ENCODE measurements at regions not wholly inside any gene's neighbourhood (a gene's known extent, or its start where the extent isn't known, plus 50 kb on each side); places are given as distances from the start of the nearest gene placed in this dataset.

DNA sequence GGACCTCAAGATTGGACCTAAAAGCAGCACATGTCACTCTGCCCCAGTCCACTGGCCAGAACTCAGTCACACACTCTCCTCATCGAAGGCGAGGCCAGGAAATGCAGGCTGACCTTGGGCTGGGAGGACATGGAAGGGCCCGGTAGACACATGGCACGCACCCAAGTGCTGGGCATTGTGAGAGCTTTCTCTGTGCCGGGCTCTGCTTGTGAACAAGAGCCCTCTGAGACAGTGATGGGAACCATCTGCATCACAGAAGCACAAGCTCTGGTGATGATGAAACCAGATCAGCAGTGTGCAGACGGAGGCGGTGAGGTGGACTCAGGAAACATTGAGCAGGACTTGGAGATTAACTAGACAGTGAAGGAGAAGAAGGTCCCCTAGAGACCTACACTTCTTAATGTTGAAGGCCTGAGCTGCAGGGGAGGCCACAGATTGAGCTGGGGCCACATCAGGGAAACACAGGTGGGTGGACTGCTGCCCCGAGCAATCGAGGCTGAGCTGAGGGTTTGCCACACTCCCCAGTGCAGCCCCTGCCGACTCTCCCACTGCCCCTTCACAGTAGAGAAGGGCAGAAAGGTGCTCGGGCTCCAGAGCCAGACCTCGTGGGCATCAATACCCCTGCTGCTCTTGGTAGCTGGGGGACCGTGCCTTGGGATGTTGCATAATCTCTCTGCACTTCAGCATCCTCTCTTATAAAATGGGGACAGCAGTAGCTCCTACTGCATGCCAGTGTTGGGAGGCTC, 1460.5 kb downstream of the TBC1D22A start (continued):
- TF ChIP-seq STAG1 (CRISPR knock-in tag; IDR thresholded peaks at IDR 0.05) (no peak), ZNF547 (CRISPR knock-in tag; IDR thresholded peaks at IDR 0.05) (no peak), ZNF569 (CRISPR knock-in tag; IDR thresholded peaks at IDR 0.05; ENCODE audit: borderline replicate concordance) (no peak), DR1 (CRISPR knock-in tag; IDR thresholded peaks at IDR 0.05) (no peak), FOXC1 (CRISPR knock-in tag; IDR thresholded peaks at IDR 0.05; ENCODE audit: borderline replicate concordance) (no peak)

- ChIA-PET CTCF (ENCODE audit: low intra/inter-chr PET ratio, low total read pairs) (no interaction called here), POLR2A (no interaction called here)
- no peaks in the 10 kb centered on the region for H3K4me1 ChIP-seq (ENCODE audit: insufficient read depth, low read length)
- H3K36me3 ChIP-seq (replicated peaks in 1 of 2; ENCODE audit: control insufficient read depth in 1 of 2, insufficient read depth in 2 of 2, low read length in 2 of 2) = no peaks in the 10 kb centered on the region
- intact Hi-C loops (cut with micrococcal nuclease; ENCODE audit: unreplicated experiment) (no loop called here), in situ Hi-C loops (cut with HindIII; ENCODE audit: extremely low pct_ligation_motif_present, low pct_unique_long_range_greater_than_20kb) (no loop called here)
- FAIRE-seq (no peak), DNase-seq (ENCODE audit: low spot score) (no peak), ATAC-seq (no peak)
- no TSS peak for BruUV-seq (replicated peaks)
- H3K9ac ChIP-seq (ENCODE audit: insufficient read depth, low read depth, low read length) = no peak overlapping the region
- H3K4me3 ChIP-seq (replicated peaks in 1 of 3; ENCODE audit: insufficient read depth in 1 of 3, low read depth in 2 of 3, low read length in 3 of 3) = no peak overlapping the region
- no peaks in the 10 kb centered on the region for H3K9me3 ChIP-seq (ENCODE audit: low read length)
- no peaks in the 10 kb centered on the region for H4K20me1 ChIP-seq (ENCODE audit: insufficient read depth, low read length)
- H3K79me2 ChIP-seq (ENCODE audit: insufficient read depth, low read length) = no peaks in the 10 kb centered on the region
- 0% methylated on average over 7 of the region's 7 CpGs for WGBS (ENCODE audit: low lambda C conversion rate)
- H3K27ac ChIP-seq (ENCODE audit: extremely low read length, insufficient read depth, low read length) = no peak overlapping the region
- no peak overlapping the region for H3K4me2 ChIP-seq (ENCODE audit: low read depth, low read length)
- H3K27me3 ChIP-seq (ENCODE audit: control insufficient read depth in 1 of 2, insufficient read depth in 2 of 2, low read length in 2 of 2) = peaks cover 0 to 7% of the 10 kb centered on the region in 2 experiments; a peak in 1 of 5 replicates
- H2AFZ ChIP-seq (ENCODE audit: low read length) = no peak overlapping the region
- TF ChIP-seq ZNF766 (CRISPR knock-in tag; IDR thresholded peaks at IDR 0.05; ENCODE audit: borderline replicate concordance) = no peak
- TF ChIP-seq DPF2 (CRISPR knock-in tag; IDR thresholded peaks at IDR 0.05; ENCODE audit: borderline replicate concordance, low read depth) = no peak
- TF ChIP-seq PRDM4 (CRISPR knock-in tag; IDR thresholded peaks at IDR 0.05; ENCODE audit: borderline replicate concordance) = no peak
- no peak for TF ChIP-seq RXRB (CRISPR knock-in tag; IDR thresholded peaks at IDR 0.05; ENCODE audit: borderline replicate concordance)
- TF ChIP-seq ZFY (CRISPR knock-in tag; IDR thresholded peaks at IDR 0.05) = no peak
- TF ChIP-seq ZNF850 (CRISPR knock-in tag; conservative IDR thresholded peaks at IDR 0.05) = no peak
- TF ChIP-seq, protein P1, sequence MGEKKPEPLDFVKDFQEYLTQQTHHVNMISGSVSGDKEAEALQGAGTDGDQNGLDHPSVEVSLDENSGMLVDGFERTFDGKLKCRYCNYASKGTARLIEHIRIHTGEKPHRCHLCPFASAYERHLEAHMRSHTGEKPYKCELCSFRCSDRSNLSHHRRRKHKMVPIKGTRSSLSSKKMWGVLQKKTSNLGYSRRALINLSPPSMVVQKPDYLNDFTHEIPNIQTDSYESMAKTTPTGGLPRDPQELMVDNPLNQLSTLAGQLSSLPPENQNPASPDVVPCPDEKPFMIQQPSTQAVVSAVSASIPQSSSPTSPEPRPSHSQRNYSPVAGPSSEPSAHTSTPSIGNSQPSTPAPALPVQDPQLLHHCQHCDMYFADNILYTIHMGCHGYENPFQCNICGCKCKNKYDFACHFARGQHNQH (CRISPR knock-in tag; IDR thresholded peaks at IDR 0.05) = no peak
- no peak for TF ChIP-seq GMEB2 (CRISPR knock-in tag; IDR thresholded peaks at IDR 0.05; ENCODE audit: low read depth)
- no peak for TF ChIP-seq ZNF784 (CRISPR knock-in tag; IDR thresholded peaks at IDR 0.05; ENCODE audit: borderline replicate concordance)
- no peak for TF ChIP-seq ZMYM4 (CRISPR knock-in tag; IDR thresholded peaks at IDR 0.05)
Observed at GRCh38 chr22:48218889-48219420, 1456.5 kb downstream of the TBC1D22A start.

Data from HepG2 (cell line).